PC-3 (cell line): ENCODE measurements at regions not wholly inside any gene's neighbourhood (a gene's known extent, or its start where the extent isn't known, plus 50 kb on each side); places are given as distances from the start of the nearest gene placed in this dataset.

ENCODE experiments used
- ATAC-seq: fragments of 200-7000 bp; cut with Tn5 transposase; 2 replicates; pipeline ENCODE4 v1.9.1; 2020; ENCODE audit warnings: mild to moderate bottlenecking, moderate library complexity
- BruUV-seq: library from RNA; stranded (reverse); fragments of 400-500 nt; replicated peaks from 2 replicates; lab custom pipeline; 2021; lab: Mats Ljungman, UMichigan
- CTCF ChIA-PET: fragments of 300-600 bp; sonication (Branson Sonifier 250); formaldehyde crosslinking; loops from one replicate; lab custom pipeline; 2022; ENCODE audit warnings: antibody characterized with exemption; lab: Charles Lee
- POLR2A ChIA-PET: fragments of 300-600 bp; sonication (Branson Sonifier 250); formaldehyde crosslinking; loops from one replicate; lab custom pipeline; 2022; ENCODE audit warnings: antibody characterized with exemption; ENCODE audit not compliant: unreplicated experiment; lab: Charles Lee
- DNase-seq: peaks from one replicate; pipeline ENCODE4 v3.0.0-alpha.2; 2015
- H2AFZ ChIP-seq: fragments of 300-600 bp; sonication (generic); 2 replicates; pipeline ENCODE4 v1.6.0; 2016; ENCODE audit warnings: antibody characterized with exemption, low read length
- H3F3A ChIP-seq: fragments of 300-600 bp; sonication (generic); one replicate; pipeline ENCODE4 v1.6.0; 2017; ENCODE audit warnings: antibody characterized with exemption, low read length, control low read depth, mild to moderate bottlenecking; ENCODE audit not compliant: unreplicated experiment
- H3K27ac ChIP-seq: fragments of 300-600 bp; sonication (generic); 2 replicates; pipeline ENCODE4 v1.5.1; 2016; ENCODE audit warnings: mild to moderate bottlenecking, low read length
- H3K27me3 ChIP-seq: fragments of 300-600 bp; sonication (generic); 2 replicates; pipeline ENCODE4 v1.6.1; 2016; ENCODE audit warnings: low read length, mixed read lengths
- H3K36me3 ChIP-seq: fragments of 300-600 bp; sonication (generic); 2 replicates; pipeline ENCODE4 v1.6.1; 2016; ENCODE audit warnings: low read depth, mixed run types, low read length, mixed read lengths
- H3K4me1 ChIP-seq: fragments of 300-600 bp; sonication (generic); 2 replicates; pipeline ENCODE4 v1.5.1; 2016; ENCODE audit warnings: low read length; ENCODE audit not compliant: insufficient read depth
- H3K4me2 ChIP-seq: fragments of 300-600 bp; sonication (generic); 2 replicates; pipeline ENCODE4 v1.6.0; 2016; ENCODE audit warnings: low read length
- H3K4me3 ChIP-seq: fragments of 300-600 bp; sonication (generic); 2 replicates; pipeline ENCODE4 v1.5.1; 2016; ENCODE audit warnings: mild to moderate bottlenecking, low read length, mixed read lengths
- H3K79me2 ChIP-seq: fragments of 300-600 bp; sonication (generic); 2 replicates; pipeline ENCODE4 v1.6.1; 2017; ENCODE audit warnings: low read length, mixed read lengths
- H3K9ac ChIP-seq: fragments of 300-600 bp; sonication (generic); 2 replicates; pipeline ENCODE4 v1.6.0; 2016; ENCODE audit warnings: mild to moderate bottlenecking, low read length
- H3K9me2 ChIP-seq: fragments of 300-600 bp; sonication (generic); replicated peaks from 2 replicates; pipeline ENCODE4 v1.6.1; 2016; ENCODE audit warnings: mixed run types, low read length, mixed read lengths
- H3K9me3 ChIP-seq: fragments of 300-600 bp; sonication (generic); 2 replicates; pipeline ENCODE4 v1.6.1; 2016; ENCODE audit warnings: low read length, mixed read lengths
- H4K20me1 ChIP-seq: fragments of 300-600 bp; sonication (generic); 2 replicates; pipeline ENCODE4 v1.6.1; 2016; ENCODE audit warnings: low read length, mixed read lengths
- CTCF ChIP-seq: fragments of 300-600 bp; sonication (generic); conservative IDR thresholded peaks from 2 replicates; pipeline ENCODE4 v1.5.1; 2017; ENCODE audit warnings: antibody characterized with exemption, low read depth, mild to moderate bottlenecking, low read length
- EZH2 ChIP-seq: fragments of 300-600 bp; sonication (generic); IDR thresholded peaks from one replicate; pipeline ENCODE4 v1.6.1; 2017; ENCODE audit warnings: antibody characterized with exemption, mild to moderate bottlenecking, low read length; ENCODE audit not compliant: unreplicated experiment
- EZH2phosphoT487 ChIP-seq: fragments of 300-600 bp; sonication (generic); IDR thresholded peaks from 2 replicates; pipeline ENCODE4 v1.6.1; 2018; ENCODE audit warnings: mild to moderate bottlenecking, antibody characterized with exemption, low read length, borderline replicate concordance
- intact Hi-C: fragments of 100-400 bp; cut with micrococcal nuclease; formaldehyde crosslinking; loops from 2 replicates; pipeline ENCODE4 v1.9.0; 2023

DNA sequence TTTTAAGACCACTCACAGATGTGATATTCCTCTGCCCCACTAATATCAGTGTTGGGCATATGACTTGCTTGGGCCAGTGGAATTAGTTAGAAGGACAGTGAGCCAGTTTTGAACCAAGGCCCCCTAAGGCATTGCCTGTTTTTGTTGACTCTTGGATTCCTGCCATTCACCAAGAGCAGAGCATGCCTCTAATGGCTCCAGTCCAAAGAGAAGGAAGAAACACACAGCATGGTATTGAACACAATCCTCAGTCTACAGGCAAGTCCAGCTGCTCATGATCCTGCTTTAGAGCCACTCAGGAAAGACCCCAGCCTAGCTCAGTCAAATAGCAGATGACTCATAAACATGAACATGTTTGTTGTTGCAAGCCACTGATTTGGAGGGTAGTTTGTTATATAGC lies 1201.5 kb downstream of the BCL11B start:
- DNase-seq (no peak), ATAC-seq (no peak)
- H3K4me2 ChIP-seq: 0 out of 2 replicates have a peak overlapping the region, but pooled peaks have one; percentile 33
- no TSS peak for BruUV-seq
- H3K9me2 ChIP-seq: no peaks in the 10 kb centered on the region
- H4K20me1 ChIP-seq: no peaks in the 10 kb centered on the region
- H3K36me3 ChIP-seq: no peaks in the 10 kb centered on the region
- H3F3A ChIP-seq: no peaks in the 10 kb centered on the region
- ChIA-PET CTCF (no interaction called here), POLR2A (no interaction called here)
- 0 out of 2 replicates have a peak, but pooled peaks cover 4% of the 10 kb centered on the region for H3K27me3 ChIP-seq
- H3K4me3 ChIP-seq: no peak overlapping the region
- intact Hi-C loops: no loop called here
- no peaks in the 10 kb centered on the region for H3K9me3 ChIP-seq
- H3K4me1 ChIP-seq: peaks cover 12% of the 10 kb centered on the region; the same call in 1 of the 2 replicates
- no peaks in the 10 kb centered on the region for H3K79me2 ChIP-seq
- H2AFZ ChIP-seq: no peak overlapping the region
- no peak overlapping the region for H3K27ac ChIP-seq
- no peak overlapping the region for H3K9ac ChIP-seq
- TF ChIP-seq CTCF: no peak
- TF ChIP-seq EZH2phosphoT487: no peak
- no peak for TF ChIP-seq EZH2

DNA sequence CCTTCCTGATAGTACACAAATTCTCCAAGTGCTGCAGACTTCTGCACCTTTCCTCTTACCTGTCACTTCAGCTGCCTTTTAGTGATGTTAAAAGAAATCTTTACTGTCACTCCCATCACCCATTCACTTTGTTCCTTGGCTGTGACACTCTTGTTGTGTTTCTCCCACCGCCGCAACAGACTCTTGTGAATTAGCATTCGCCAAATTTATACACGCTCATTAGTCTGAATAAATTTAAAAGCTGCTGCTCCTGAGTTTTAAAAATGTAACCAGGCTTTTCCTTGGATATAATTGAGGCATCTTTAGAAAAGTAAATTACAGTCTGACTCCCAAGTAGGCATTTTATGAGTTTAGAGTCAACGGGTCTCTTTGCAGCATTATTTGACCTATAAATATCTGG lies 1197.9 kb downstream of the BCL11B start:
- ChIA-PET CTCF (no interaction called here), POLR2A (no interaction called here)
- H3K4me2 ChIP-seq: no peak overlapping the region
- TF ChIP-seq CTCF: no peak
- no peak for TF ChIP-seq EZH2phosphoT487
- no peak for TF ChIP-seq EZH2
- H3K4me3 ChIP-seq: no peak overlapping the region
- H3F3A ChIP-seq: no peaks in the 10 kb centered on the region
- H3K27ac ChIP-seq: no peak overlapping the region
- H2AFZ ChIP-seq: no peak overlapping the region
- peaks cover 12% of the 10 kb centered on the region; the same call in 1 of the 2 replicates for H3K4me1 ChIP-seq
- H4K20me1 ChIP-seq: no peaks in the 10 kb centered on the region
- H3K36me3 ChIP-seq: no peaks in the 10 kb centered on the region
- no TSS peak for BruUV-seq
- no peak overlapping the region for H3K9ac ChIP-seq
- intact Hi-C loops: no loop called here
- no peaks in the 10 kb centered on the region for H3K9me2 ChIP-seq
- H3K79me2 ChIP-seq: no peaks in the 10 kb centered on the region
- ATAC-seq (no peak), DNase-seq (no peak)
- no peaks in the 10 kb centered on the region for H3K9me3 ChIP-seq
- H3K27me3 ChIP-seq: peaks cover 10% of the 10 kb centered on the region; the same call in 1 of the 2 replicates

GRCh38 chr14:98077176-98077575 lies 1194.8 kb downstream of the BCL11B start:
- ChIA-PET POLR2A (no interaction called here), CTCF (no interaction called here)
- H3K4me1 ChIP-seq: no peaks in the 10 kb centered on the region
- intact Hi-C loops: no loop called here
- H3K4me3 ChIP-seq: no peak overlapping the region
- no peak overlapping the region for H3K9ac ChIP-seq
- no peaks in the 10 kb centered on the region for H3K9me2 ChIP-seq
- no peaks in the 10 kb centered on the region for H3K9me3 ChIP-seq
- no peaks in the 10 kb centered on the region for H4K20me1 ChIP-seq
- no peak for DNase-seq
- no peak for ATAC-seq
- H3K27me3 ChIP-seq: peaks cover 10% of the 10 kb centered on the region; the same call in 1 of the 2 replicates
- BruUV-seq: no TSS peak
- H3F3A ChIP-seq: no peaks in the 10 kb centered on the region
- H3K36me3 ChIP-seq: no peaks in the 10 kb centered on the region
- H3K79me2 ChIP-seq: no peaks in the 10 kb centered on the region
- TF ChIP-seq EZH2 (no peak), CTCF (no peak), EZH2phosphoT487 (no peak)
- no peak overlapping the region for H3K4me2 ChIP-seq
- H2AFZ ChIP-seq: no peak overlapping the region
- no peak overlapping the region for H3K27ac ChIP-seq
